ENCODE measurements at regions not wholly inside any gene's neighbourhood (a gene's known extent, or its start where the extent isn't known, plus 50 kb on each side); places are given as distances from the start of the nearest gene placed in this dataset.

GRCh38 chr1:5235355-5235899 lies 581.0 kb downstream of the AJAP1 start:
- ATAC-seq (no peak), DNase-seq (ENCODE audit: low spot score) (no peak)
- CTCF ChIA-PET = no interaction called here
- TF ChIP-seq HMGXB4 (CRISPR knock-in tag; IDR thresholded peaks at IDR 0.05) = no peak
- TF ChIP-seq E2F4 (CRISPR knock-in tag; IDR thresholded peaks at IDR 0.05; ENCODE audit: borderline replicate concordance, low read depth) = no peak
- TF ChIP-seq SP1 (CRISPR knock-in tag; conservative IDR thresholded peaks at IDR 0.05) = no peak
- no peak for TF ChIP-seq MLX (CRISPR knock-in tag; IDR thresholded peaks at IDR 0.05)
- no peak for TF ChIP-seq ZNF423 (CRISPR knock-in tag; IDR thresholded peaks at IDR 0.05)
- no peak for TF ChIP-seq FOXP1 (CRISPR knock-in tag; IDR thresholded peaks at IDR 0.05; ENCODE audit: borderline replicate concordance)
- no peak for TF ChIP-seq ZNF396 (CRISPR knock-in tag; IDR thresholded peaks at IDR 0.05; ENCODE audit: borderline replicate concordance)
- no peak for TF ChIP-seq MYBL2 (CRISPR knock-in tag; IDR thresholded peaks at IDR 0.05)
- no peak for TF ChIP-seq ZNF138 (CRISPR knock-in tag; conservative IDR thresholded peaks at IDR 0.05)
- no peak for TF ChIP-seq ZNF219 (CRISPR knock-in tag; IDR thresholded peaks at IDR 0.05; ENCODE audit: borderline replicate concordance)
- TF ChIP-seq RORB (CRISPR knock-in tag; IDR thresholded peaks at IDR 0.05) = no peak
- no peak for TF ChIP-seq ATF3 (CRISPR knock-in tag; conservative IDR thresholded peaks at IDR 0.05)
- no peak for TF ChIP-seq NFYB (CRISPR knock-in tag; conservative IDR thresholded peaks at IDR 0.05; ENCODE audit: low read depth)
- TF ChIP-seq CREB1 (CRISPR knock-in tag; IDR thresholded peaks at IDR 0.05) = no peak
- no peak for TF ChIP-seq SMAD3 (CRISPR knock-in tag; IDR thresholded peaks at IDR 0.05; ENCODE audit: borderline replicate concordance)
- no peak for TF ChIP-seq CBFB (CRISPR knock-in tag; IDR thresholded peaks at IDR 0.05; ENCODE audit: low read depth)
- TF ChIP-seq NR2C2 (CRISPR knock-in tag; IDR thresholded peaks at IDR 0.05) = no peak
- TF ChIP-seq FOXP4 (CRISPR knock-in tag; IDR thresholded peaks at IDR 0.05) = no peak
- Mint-ChIP-seq H3K4me1 (no peaks in the 10 kb centered on the region), H3K27me3 (ENCODE audit: low read depth) (peaks cover 37% of the 10 kb centered on the region), H3K9me3 (peaks cover 92% of the 10 kb centered on the region), H3K36me3 (peaks cover 78% of the 10 kb centered on the region), H3K4me3 (no peak overlapping the region), H3K27ac (no peak overlapping the region)
- POLR2A ChIA-PET = no interaction called here

- Mint-ChIP-seq H3K36me3 (peaks cover 77% of the 10 kb centered on the region), H3K4me3 (no peak overlapping the region), H3K27ac (no peak overlapping the region), H3K9me3 (peaks cover 86% of the 10 kb centered on the region), H3K27me3 (ENCODE audit: low read depth) (peaks cover 46% of the 10 kb centered on the region), H3K4me1 (no peaks in the 10 kb centered on the region)
- ATAC-seq (no peak), DNase-seq (ENCODE audit: low spot score) (no peak)
- CTCF ChIA-PET = no interaction called here
- TF ChIP-seq ZNF423 (CRISPR knock-in tag; IDR thresholded peaks at IDR 0.05) (no peak), USF1 (CRISPR knock-in tag; IDR thresholded peaks at IDR 0.05) (no peak), IRF1 (CRISPR knock-in tag; IDR thresholded peaks at IDR 0.05) (no peak), MXD4 (CRISPR knock-in tag; IDR thresholded peaks at IDR 0.05; ENCODE audit: borderline replicate concordance) (no peak)
- POLR2A ChIA-PET = no interaction called here
Observed at GRCh38 chr1:5232537-5232936, 578.1 kb downstream of the AJAP1 start.

Measured in WTC11 (cell line).